ENCODE measurements at regions not wholly inside any gene's neighbourhood (a gene's known extent, or its start where the extent isn't known, plus 50 kb on each side); places are given as distances from the start of the nearest gene placed in this dataset.

DNA sequence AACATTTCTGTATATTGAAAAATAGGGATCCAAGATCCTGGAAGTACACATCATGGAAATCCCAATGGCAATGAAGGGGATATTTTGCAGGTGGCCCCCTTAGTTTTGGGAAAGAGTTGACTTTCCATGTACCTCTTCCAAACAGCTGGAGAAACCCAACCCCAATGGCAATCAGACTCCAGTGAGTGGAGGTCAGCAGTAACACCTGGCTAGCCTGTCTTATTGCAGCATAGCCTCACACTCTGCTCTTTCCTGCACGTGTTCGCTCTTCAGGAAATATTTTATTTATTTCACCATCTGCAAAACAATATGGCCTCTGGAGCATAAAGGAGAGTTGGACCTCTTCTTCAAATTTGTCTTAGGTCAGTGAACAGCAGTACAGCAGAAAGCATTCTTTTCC lies 340.0 kb upstream of the NRP1 start:
- no peak for DNase-seq (ENCODE audit: low spot score)
- TF ChIP-seq, protein P1, sequence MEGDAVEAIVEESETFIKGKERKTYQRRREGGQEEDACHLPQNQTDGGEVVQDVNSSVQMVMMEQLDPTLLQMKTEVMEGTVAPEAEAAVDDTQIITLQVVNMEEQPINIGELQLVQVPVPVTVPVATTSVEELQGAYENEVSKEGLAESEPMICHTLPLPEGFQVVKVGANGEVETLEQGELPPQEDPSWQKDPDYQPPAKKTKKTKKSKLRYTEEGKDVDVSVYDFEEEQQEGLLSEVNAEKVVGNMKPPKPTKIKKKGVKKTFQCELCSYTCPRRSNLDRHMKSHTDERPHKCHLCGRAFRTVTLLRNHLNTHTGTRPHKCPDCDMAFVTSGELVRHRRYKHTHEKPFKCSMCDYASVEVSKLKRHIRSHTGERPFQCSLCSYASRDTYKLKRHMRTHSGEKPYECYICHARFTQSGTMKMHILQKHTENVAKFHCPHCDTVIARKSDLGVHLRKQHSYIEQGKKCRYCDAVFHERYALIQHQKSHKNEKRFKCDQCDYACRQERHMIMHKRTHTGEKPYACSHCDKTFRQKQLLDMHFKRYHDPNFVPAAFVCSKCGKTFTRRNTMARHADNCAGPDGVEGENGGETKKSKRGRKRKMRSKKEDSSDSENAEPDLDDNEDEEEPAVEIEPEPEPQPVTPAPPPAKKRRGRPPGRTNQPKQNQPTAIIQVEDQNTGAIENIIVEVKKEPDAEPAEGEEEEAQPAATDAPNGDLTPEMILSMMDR (IDR thresholded peaks at IDR 0.05; ENCODE audit: extremely low read depth, insufficient read depth, missing control alignments), result no peak
- in situ Hi-C loops (cut with MboI; ENCODE audit: low pct_unique_long_range_greater_than_20kb, low sequenced_read_pairs, unreplicated experiment), result no loop called here

DNA sequence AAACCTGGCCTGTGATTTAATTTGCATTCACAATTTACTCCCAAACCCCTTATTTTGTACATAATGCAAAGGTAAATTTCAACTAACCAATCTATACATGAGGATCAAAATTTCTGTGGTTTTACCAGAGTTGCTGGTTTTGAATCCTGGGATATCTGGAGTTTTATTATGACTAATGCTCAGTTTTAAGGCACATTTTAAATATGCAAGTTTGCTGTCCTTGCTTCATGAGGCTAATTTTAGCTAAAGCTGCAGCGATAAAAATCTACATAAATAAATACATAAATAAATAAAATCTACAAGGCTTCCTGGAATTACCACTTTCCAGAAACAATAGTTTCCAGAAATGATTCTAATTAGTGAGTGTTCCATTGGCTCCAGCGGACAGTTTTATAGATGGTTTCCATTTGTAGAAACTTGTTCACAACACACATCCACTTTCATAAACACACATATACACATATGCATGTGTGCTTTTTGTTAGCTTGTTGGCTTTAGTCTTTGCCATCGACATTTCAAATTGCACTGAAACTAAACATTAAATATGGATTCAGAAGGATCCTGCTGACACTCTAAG lies 339.5 kb upstream of the NRP1 start:
- no peak for DNase-seq (ENCODE audit: low spot score)
- in situ Hi-C loops (cut with MboI; ENCODE audit: low pct_unique_long_range_greater_than_20kb, low sequenced_read_pairs, unreplicated experiment), result no loop called here
- TF ChIP-seq, protein P1 (IDR thresholded peaks at IDR 0.05; ENCODE audit: extremely low read depth, insufficient read depth, missing control alignments), result no peak

DNA sequence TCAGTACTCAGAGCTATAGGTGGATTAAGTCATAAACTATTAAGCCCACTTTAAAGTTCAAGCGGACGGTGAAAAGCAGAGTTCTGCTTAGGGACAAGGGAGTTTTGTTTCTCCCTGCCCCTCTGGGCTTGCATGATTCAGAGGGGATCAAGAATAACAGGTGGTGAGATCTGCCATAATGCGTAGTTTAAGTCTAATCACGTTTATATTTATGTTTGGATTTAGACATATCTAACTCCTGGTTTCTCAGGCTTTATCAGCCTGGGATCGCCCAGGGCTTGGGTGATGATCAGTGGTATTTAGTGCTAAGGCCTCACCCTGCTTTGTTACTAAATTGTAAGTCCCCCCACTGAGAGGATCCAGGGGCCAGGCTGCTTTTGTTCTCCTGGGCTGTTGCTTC lies 335.4 kb upstream of the NRP1 start:
- TF ChIP-seq, protein P1 (IDR thresholded peaks at IDR 0.05; ENCODE audit: extremely low read depth, insufficient read depth, missing control alignments), result no peak
- no peak for DNase-seq (ENCODE audit: low spot score)
- in situ Hi-C loops (cut with MboI; ENCODE audit: low pct_unique_long_range_greater_than_20kb, low sequenced_read_pairs, unreplicated experiment), result no loop called here

DNA sequence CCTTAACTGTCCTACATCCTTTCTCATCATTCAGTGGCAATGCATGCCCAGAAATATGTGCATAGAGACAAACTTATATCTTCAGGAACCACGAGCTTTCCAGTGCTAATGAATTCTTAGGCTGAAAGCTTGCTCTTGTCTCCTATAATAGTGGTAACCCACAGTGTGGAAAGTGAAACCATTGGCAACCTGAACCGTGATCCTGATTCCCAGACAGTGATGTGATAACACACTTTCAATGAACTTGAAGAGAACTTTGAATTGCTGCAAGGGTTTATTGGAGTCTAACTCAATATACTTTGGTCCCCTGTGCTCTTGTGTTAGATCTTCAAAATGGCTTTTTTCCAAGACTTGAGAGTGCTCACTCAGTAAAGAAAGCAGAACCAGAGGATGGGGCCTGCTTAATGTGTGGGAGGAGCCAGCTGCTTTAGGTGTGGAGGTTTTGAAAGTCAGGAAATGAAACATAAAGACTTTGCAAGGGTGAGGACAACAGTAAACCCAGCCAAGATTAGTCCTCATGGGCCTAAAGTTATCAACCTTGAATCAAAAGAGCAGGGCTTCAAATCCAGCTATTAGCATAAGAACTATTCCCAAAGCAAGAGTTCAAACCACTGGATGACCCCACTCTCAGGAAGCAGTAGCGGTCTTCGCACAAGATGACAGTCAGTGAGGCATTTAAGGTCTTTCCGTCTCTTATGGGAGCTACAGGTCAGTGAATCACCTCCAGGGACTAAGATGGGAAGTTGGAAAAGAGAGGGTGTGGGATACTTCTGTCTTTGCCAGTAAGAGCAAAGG lies 332.4 kb upstream of the NRP1 start:
- TF ChIP-seq, protein P1 (IDR thresholded peaks at IDR 0.05; ENCODE audit: extremely low read depth, insufficient read depth, missing control alignments), result no peak
- no peak for DNase-seq (ENCODE audit: low spot score)
- in situ Hi-C loops (cut with MboI; ENCODE audit: low pct_unique_long_range_greater_than_20kb, low sequenced_read_pairs, unreplicated experiment), result no loop called here

DNA sequence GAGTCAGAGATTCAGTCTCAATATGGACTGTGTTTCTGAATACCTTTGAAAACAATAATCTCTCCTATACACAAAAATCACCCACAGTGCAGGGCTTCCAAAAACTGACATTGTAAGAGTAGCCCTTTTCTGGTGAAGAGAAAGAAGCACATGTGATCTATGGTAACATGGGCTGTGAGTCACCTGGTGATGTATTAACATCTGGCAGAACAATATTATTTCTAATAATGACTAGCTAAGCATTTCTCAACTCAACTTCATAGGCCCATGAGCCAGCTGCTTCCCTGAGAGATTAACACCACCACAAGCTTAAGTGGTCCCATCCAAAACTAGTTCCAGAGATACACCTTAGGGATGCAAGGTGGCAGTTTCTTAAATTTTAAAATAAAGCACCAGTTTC lies 331.0 kb upstream of the NRP1 start:
- TF ChIP-seq, protein P1 (IDR thresholded peaks at IDR 0.05; ENCODE audit: extremely low read depth, insufficient read depth, missing control alignments), result no peak
- no peak for DNase-seq (ENCODE audit: low spot score)
- in situ Hi-C loops (cut with MboI; ENCODE audit: low pct_unique_long_range_greater_than_20kb, low sequenced_read_pairs, unreplicated experiment), result no loop called here

DNA sequence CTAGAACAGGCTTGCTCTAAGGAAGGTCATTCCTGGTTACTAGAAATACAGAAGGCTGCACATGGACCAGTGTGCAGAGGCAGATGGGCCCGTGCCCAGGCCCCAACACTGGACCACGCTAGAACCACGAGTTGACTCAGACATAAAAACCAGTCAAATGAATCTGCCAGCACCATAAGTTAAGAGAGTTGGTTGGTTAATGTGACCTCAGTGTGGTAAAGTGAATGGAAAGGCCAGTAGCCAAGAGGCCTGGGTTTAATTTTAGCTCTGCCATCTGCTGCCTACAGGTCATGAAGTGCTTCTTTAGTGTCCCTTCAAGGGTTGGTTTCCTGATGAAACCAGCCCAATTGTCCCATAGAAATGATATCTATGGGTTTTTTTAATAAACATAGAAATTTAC lies 329.6 kb upstream of the NRP1 start:
- in situ Hi-C loops (cut with MboI; ENCODE audit: low pct_unique_long_range_greater_than_20kb, low sequenced_read_pairs, unreplicated experiment), result no loop called here
- no peak for DNase-seq (ENCODE audit: low spot score)
- TF ChIP-seq, protein P1 (IDR thresholded peaks at IDR 0.05; ENCODE audit: extremely low read depth, insufficient read depth, missing control alignments), result no peak
